HG03354 (cell line): ENCODE measurements at regions not wholly inside any gene's neighbourhood (a gene's known extent, or its start where the extent isn't known, plus 50 kb on each side); places are given as distances from the start of the nearest gene placed in this dataset.

ENCODE experiments used
- ATAC-seq: cut with Tn5 transposase; IDR thresholded peaks from one replicate; pipeline ENCODE4 v1.9.1; 2021; ENCODE audit warnings: mild to moderate bottlenecking; ENCODE audit not compliant: unreplicated experiment, poor library complexity, severe bottlenecking

DNA sequence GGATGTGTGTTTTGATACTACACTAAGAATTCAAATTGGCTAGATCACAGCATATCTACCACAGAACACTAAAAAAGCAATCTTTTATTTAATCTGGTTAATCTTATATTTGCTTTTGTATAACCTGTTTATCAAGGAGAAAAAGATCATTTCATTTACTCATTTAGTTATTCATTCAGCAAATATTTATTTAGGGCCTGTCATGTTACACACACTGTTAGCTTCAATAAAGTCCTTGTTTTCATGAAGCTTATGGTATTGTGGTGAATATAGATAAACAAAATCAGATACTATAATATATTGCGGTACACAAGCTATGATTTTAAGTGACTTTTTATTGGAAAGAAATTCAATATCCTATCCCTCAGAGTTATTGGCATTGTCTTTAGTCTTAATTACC is 350.8 kb downstream of the LRFN5 start:
- ATAC-seq: no peak
